VCaP (cell line): ENCODE measurements at regions not wholly inside any gene's neighbourhood (a gene's known extent, or its start where the extent isn't known, plus 50 kb on each side); places are given as distances from the start of the nearest gene placed in this dataset.
A peak's percentile ranks its signal among the peaks of the same experiment; 100 is the strongest.

ENCODE experiments used
- H3K27ac ChIP-seq: fragments of 450-650 bp; 2 replicates; pipeline ENCODE4 v1.5.1; 2017
- TF ChIP-seq, protein P1 (sequence below): fragments of 450-650 bp; conservative IDR thresholded peaks from 2 replicates; pipeline ENCODE4 v1.5.1; 2017; ENCODE audit warnings: mild to moderate bottlenecking, moderate library complexity

DNA sequence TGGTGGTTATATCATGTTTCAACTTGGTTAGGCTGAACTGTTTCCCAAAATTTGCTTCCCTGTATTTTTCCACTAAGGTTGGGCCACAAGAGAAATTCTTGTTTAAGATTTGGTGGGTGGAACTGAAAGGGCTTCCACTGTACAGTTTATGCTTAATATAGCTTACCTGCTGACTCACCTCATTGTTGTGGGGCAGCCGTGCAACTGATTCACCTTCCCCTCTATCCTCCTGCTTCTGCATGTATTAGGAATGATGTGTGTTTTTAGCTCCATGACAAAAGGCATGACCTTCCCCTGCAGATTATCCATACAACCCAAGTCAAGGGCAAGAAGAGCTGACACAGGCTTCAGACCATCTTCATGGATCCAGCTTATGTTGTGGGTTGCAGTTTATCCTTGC lies 98.4 kb upstream of the GULP1 start:
- H3K27ac ChIP-seq, result no peak overlapping the region

DNA sequence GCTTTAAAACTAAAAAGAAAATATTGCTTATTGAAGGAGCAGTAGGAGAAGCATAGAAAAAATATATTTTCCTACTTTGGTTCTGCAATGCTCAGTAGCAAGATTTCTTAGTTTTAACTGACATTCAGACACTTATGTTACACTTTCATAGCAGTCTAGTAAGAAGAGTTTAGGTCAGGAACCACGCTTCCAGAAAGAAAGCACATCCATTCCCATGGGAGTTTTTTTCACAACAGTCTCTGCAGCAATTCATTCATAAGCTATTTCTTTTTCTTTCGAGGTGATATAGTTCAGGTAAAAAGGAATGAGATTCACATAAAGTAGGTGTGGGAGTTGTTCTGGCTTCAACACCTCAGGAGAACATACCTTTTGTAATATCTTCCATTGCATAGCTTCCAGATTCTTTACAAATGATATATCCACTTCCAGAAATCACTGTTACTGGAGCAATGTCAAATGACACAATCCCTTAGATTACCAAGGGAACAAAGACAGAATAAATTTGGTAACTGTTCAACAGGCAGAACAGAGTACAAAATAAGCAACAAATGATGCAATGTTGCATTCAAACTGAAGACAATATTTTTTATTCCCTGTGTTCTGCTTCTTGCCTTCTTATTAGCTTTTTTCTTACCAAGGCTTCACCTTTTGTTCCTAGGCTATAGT lies 95.2 kb upstream of the GULP1 start:
- no peak overlapping the region for H3K27ac ChIP-seq
- TF ChIP-seq, protein P1, sequence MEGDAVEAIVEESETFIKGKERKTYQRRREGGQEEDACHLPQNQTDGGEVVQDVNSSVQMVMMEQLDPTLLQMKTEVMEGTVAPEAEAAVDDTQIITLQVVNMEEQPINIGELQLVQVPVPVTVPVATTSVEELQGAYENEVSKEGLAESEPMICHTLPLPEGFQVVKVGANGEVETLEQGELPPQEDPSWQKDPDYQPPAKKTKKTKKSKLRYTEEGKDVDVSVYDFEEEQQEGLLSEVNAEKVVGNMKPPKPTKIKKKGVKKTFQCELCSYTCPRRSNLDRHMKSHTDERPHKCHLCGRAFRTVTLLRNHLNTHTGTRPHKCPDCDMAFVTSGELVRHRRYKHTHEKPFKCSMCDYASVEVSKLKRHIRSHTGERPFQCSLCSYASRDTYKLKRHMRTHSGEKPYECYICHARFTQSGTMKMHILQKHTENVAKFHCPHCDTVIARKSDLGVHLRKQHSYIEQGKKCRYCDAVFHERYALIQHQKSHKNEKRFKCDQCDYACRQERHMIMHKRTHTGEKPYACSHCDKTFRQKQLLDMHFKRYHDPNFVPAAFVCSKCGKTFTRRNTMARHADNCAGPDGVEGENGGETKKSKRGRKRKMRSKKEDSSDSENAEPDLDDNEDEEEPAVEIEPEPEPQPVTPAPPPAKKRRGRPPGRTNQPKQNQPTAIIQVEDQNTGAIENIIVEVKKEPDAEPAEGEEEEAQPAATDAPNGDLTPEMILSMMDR, result no peak

More for the DNA sequence above, 98.4 kb upstream of the GULP1 start:
- TF ChIP-seq, protein P1, result no peak

DNA sequence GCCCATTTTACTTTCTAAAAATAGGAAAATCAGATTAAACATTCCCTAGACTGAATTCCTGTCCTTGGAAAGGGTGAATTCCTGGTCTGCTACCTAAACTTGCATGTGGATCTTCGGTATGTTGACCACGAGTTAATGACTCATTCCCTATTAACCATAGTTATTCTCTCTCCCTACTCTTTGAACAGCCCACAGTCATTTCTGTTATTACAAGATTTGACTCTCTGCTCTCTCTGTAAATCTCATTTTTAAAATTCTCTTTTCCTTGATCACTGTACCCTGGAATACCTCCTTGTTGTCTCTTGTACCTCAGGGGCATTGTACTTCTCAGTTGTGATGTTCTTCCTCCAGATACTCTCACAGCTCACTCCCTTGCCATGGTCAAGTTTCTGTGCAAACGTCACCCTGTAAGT lies 92.0 kb upstream of the GULP1 start:
- no peak overlapping the region for H3K27ac ChIP-seq
- TF ChIP-seq, protein P1, result no peak

DNA sequence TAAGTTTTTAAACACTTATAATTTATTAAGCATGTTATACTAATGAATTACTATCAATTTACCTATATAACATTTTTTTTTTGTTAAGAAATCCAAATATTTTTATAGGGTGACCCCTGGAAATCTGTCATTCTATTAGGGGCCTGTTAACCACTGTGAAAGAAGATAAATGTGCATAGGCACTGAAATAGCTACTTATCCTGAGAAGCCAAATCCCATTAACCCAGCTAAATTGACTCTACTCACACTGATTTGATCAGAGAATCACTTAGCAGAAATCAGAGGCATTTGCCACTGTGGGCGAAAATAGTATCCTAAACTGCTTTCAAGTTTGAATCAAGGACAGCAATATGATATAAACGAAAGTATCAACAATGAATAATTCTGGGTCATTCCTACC lies 90.0 kb upstream of the GULP1 start:
- no peak overlapping the region for H3K27ac ChIP-seq
- TF ChIP-seq, protein P1, result no peak

DNA sequence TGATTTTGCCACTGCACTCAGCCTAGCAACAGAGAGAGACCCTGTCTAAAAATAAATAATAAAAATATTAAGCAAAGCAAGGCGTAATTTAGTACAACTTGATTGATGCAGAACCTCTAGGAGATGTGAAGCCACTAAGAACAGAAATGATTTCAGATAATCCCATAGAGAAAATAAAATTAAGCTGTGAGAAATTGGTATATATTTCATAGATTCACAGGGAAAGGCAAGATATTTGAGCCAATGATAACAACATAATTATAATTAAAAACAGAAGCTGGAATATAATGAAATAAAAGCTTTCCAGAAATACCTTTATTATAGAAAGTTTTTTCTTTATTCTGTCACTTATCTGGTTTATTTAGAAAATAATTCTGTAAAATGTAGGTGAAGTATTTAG lies 88.9 kb upstream of the GULP1 start:
- TF ChIP-seq, protein P1, result no peak
- H3K27ac ChIP-seq, result peak overlapping the region; percentile 34

DNA sequence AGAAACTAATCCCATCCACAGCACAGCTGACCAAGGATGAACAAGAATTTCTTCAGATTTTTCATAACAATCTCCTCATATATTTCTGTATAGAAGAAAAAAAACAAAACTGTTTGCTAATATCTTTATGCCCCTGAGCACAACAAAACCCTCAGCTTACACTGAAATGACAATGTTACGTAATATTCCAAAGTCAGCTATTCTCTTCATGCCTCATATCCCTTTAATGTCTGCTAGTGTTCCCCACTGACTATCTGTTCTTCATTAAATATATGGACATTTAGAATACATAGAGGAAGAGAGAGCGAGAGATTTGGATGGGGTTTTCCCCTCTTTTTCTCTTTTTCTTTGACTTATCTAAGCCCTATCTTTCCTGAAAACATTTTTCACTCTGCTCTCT lies 87.9 kb upstream of the GULP1 start:
- TF ChIP-seq, protein P1, result no peak
- peak overlapping the region; percentile 34 for H3K27ac ChIP-seq

DNA sequence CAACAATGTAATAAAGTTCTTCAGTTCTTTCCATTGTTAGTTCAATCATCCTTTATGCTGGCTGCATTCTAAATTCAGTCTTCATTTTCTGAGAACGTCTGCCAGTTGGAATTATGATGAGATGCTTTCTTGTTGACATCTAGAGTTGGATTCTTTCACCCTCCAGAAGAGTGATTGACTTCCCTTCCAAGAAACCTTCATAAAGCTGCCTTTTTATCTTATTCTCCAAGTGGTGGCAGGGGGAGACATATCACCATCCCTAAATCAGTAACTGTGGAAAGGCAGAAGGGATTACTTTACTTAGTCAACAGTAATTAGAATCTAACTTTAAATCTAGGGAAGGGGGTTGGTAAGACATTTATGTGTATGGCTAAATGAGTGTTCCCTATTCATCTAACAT lies 86.8 kb upstream of the GULP1 start:
- TF ChIP-seq, protein P1, result no peak
- H3K27ac ChIP-seq, result no peak overlapping the region
